Loucy (cell line): ENCODE measurements at regions not wholly inside any gene's neighbourhood (a gene's known extent, or its start where the extent isn't known, plus 50 kb on each side); places are given as distances from the start of the nearest gene placed in this dataset.

Experiments used
- CTCF ChIP-seq: fragments of 200-600 bp; sonication (generic); conservative IDR thresholded peaks from 2 replicates; pipeline ENCODE4 v1.5.1; 2014; ENCODE audit warnings: mild to moderate bottlenecking, antibody characterized with exemption, low read length
- EZH2phosphoT487 ChIP-seq: fragments of 200-600 bp; IDR thresholded peaks from 2 replicates; pipeline ENCODE4 v1.6.1; 2018; ENCODE audit warnings: antibody characterized with exemption, mild to moderate bottlenecking, moderate library complexity, borderline replicate concordance

GRCh38 chr5:125050926-125051325 lies 304.5 kb upstream of the ZNF608 start:
- no peak for TF ChIP-seq CTCF
- TF ChIP-seq EZH2phosphoT487 = no peak
